Kidney (tissue), 13 donors: ENCODE measurements at regions not wholly inside any gene's neighbourhood (a gene's known extent, or its start where the extent isn't known, plus 50 kb on each side); places are given as distances from the start of the nearest gene placed in this dataset.

Source experiments
- DNase-seq, 5 donors: peaks; one replicate each; pipeline ENCODE4 v3.0.0-alpha.2; 2013 to 2020
- FAIRE-seq: peaks from 2 replicates; lab custom pipeline; 2012; peaks lifted over from hg19 to GRCh38; lab: Jason Lieb, UNC
- H3K27ac ChIP-seq, 2 donors: one replicate each; pipeline ENCODE4 v1.7.0; 2013; ENCODE audit warnings: low read depth in 2 of 2, low read length in 2 of 2, inconsistent platforms in 1 of 2
- H3K27me3 ChIP-seq: one replicate; pipeline ENCODE4 v1.7.1; 2013; ENCODE audit warnings: low read length, inconsistent platforms; ENCODE audit not compliant: control insufficient read depth, insufficient read depth
- H3K36me3 ChIP-seq, 3 donors: one replicate each; pipeline versions ENCODE4 v1.7.0 to v1.7.1; 2013; ENCODE audit warnings: low read length in 3 of 3, control low read depth in 1 of 3, inconsistent platforms in 1 of 3; ENCODE audit not compliant: insufficient read depth in 3 of 3, control insufficient read depth in 2 of 3
- H3K4me1 ChIP-seq, 3 donors: one replicate each; pipeline versions ENCODE4 v1.7.0 to v1.7.1; 2013; ENCODE audit warnings: low read length in 3 of 3, inconsistent platforms in 1 of 3, low read depth in 1 of 3; ENCODE audit not compliant: control insufficient read depth in 2 of 3, insufficient read depth in 2 of 3
- H3K4me3 ChIP-seq, 3 donors: one replicate each; pipeline versions ENCODE4 v1.7.0 to v1.8.1; 2013; ENCODE audit warnings: low read length in 3 of 3, control low read depth in 1 of 3, inconsistent platforms in 1 of 3
- H3K9ac ChIP-seq, 3 donors: one replicate each; pipeline versions ENCODE4 v1.7.0 to v1.7.1; 2013; ENCODE audit warnings: low read length in 3 of 3, control low read depth in 1 of 3, inconsistent platforms in 1 of 3
- H3K9me3 ChIP-seq, 3 donors: one replicate each; pipeline versions ENCODE4 v1.7.0 to v1.7.1; 2013; ENCODE audit warnings: low read length in 3 of 3, control low read depth in 1 of 3, inconsistent platforms in 1 of 3; ENCODE audit not compliant: control insufficient read depth in 2 of 3, insufficient read depth in 1 of 3
- CTCF ChIP-seq: IDR thresholded peaks from 3 replicates; pipeline ENCODE4 v1.5.1; 2012; ENCODE audit warnings: mild to moderate bottlenecking, moderate library complexity, borderline replicate concordance; ENCODE audit not compliant: insufficient read depth; ENCODE audit errors: extremely low read depth
- intact Hi-C: fragments of 100-400 bp; cut with DNase I; formaldehyde crosslinking; loops from one replicate; pipeline ENCODE4 v1.11.1; 2022
- donor health status: control.
- donor health status: control.
- donor health status: control.
- donor health status: control.
- donor health status: control.
- donor health status: DM: yes; HTN: yes; CAD: no.
- donor health status: Normal renal cell carcinoma (clear cell type).

GRCh38 chr1:232153652-232154051 lies 476.3 kb downstream of the SIPA1L2 start:
- Histone ChIP-seq H3K9me3 (no peaks in the 10 kb centered on the region), H3K9ac (no peak overlapping the region), H3K27me3 (no peaks in the 10 kb centered on the region), H3K4me3 (no peak overlapping the region), H3K4me1 (no peaks in the 10 kb centered on the region), H3K27ac (no peak overlapping the region), H3K36me3 (no peaks in the 10 kb centered on the region)
- intact Hi-C loops = no loop called here
- DNase-seq (no peak), FAIRE-seq (no peak)
- TF ChIP-seq CTCF = no peak

- intact Hi-C loops = no loop called here
- Histone ChIP-seq H3K9me3 (no peaks in the 10 kb centered on the region), H3K36me3 (no peaks in the 10 kb centered on the region), H3K9ac (no peak overlapping the region), H3K27ac (no peak overlapping the region), H3K4me1 (no peaks in the 10 kb centered on the region), H3K27me3 (no peaks in the 10 kb centered on the region), H3K4me3 (no peak overlapping the region)
- no peak for TF ChIP-seq CTCF
- FAIRE-seq (no peak), DNase-seq (no peak)
These were observed 479.0 kb downstream of the SIPA1L2 start for GRCh38 chr1:232150770-232151548.

- Histone ChIP-seq H3K27me3 (no peaks in the 10 kb centered on the region), H3K4me1 (no peaks in the 10 kb centered on the region), H3K36me3 (no peaks in the 10 kb centered on the region), H3K9ac (no peak overlapping the region), H3K9me3 (no peaks in the 10 kb centered on the region), H3K4me3 (no peak overlapping the region), H3K27ac (no peak overlapping the region)
- FAIRE-seq = no peak
- intact Hi-C loops = no loop called here
- DNase-seq = no peak
- no peak for TF ChIP-seq CTCF
These were observed 480.4 kb downstream of the SIPA1L2 start for GRCh38 chr1:232149287-232150201.
